ENCODE measurements at regions not wholly inside any gene's neighbourhood (a gene's known extent, or its start where the extent isn't known, plus 50 kb on each side); places are given as distances from the start of the nearest gene placed in this dataset.

DNA sequence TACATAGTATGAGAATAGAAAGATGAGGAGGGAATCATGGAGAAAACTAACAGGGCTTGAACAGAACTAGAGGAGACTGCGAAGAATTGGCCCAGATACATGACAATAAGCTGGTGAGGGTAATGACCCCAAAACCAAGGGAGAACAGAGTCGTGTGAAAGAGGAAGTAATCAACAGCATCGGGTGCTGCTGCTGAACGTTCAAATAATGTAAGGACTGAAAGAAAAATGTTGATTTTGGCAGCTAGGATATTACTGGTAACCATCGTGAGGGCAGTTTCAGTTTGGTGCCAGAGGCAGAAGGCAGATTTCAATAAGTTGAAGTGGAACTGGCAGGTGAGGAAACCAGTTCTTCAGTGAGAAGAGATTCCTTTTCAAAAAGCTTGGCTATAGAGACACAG is 66.8 kb upstream of the SMC2 start:
- TF ChIP-seq, protein P1, sequence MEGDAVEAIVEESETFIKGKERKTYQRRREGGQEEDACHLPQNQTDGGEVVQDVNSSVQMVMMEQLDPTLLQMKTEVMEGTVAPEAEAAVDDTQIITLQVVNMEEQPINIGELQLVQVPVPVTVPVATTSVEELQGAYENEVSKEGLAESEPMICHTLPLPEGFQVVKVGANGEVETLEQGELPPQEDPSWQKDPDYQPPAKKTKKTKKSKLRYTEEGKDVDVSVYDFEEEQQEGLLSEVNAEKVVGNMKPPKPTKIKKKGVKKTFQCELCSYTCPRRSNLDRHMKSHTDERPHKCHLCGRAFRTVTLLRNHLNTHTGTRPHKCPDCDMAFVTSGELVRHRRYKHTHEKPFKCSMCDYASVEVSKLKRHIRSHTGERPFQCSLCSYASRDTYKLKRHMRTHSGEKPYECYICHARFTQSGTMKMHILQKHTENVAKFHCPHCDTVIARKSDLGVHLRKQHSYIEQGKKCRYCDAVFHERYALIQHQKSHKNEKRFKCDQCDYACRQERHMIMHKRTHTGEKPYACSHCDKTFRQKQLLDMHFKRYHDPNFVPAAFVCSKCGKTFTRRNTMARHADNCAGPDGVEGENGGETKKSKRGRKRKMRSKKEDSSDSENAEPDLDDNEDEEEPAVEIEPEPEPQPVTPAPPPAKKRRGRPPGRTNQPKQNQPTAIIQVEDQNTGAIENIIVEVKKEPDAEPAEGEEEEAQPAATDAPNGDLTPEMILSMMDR (IDR thresholded peaks at IDR 0.05; ENCODE audit: control extremely low read depth in 1 of 3, insufficient read depth in 1 of 3, low read depth in 1 of 3, low read length in 3 of 3), result no peak
- TF ChIP-seq POLR2A (IDR thresholded peaks at IDR 0.05; ENCODE audit: control extremely low read depth in 1 of 2, low read depth in 2 of 2, low read length in 2 of 2), result no peak
- TF ChIP-seq JUND (IDR thresholded peaks at IDR 0.05; ENCODE audit: low read length), result no peak
- no peak for TF ChIP-seq POLR2AphosphoS5 (IDR thresholded peaks at IDR 0.05; ENCODE audit: low read depth, low read length)
- TF ChIP-seq YY1 (IDR thresholded peaks at IDR 0.05; ENCODE audit: low read depth, low read length), result no peak
- TF ChIP-seq MAFK (IDR thresholded peaks at IDR 0.05; ENCODE audit: low read depth, low read length), result no peak
